Fibroblast of lung (primary cell): ENCODE measurements at regions not wholly inside any gene's neighbourhood (a gene's known extent, or its start where the extent isn't known, plus 50 kb on each side); places are given as distances from the start of the nearest gene placed in this dataset.

Source experiments
- CTCF ChIP-seq, 2 donors: IDR thresholded peaks in 1 of 2; conservative IDR thresholded peaks in 1 of 2; 1 replicate in 1 of 2; 2 replicates in 1 of 2; pipeline ENCODE4 v1.5.1; 2011 to 2012; ENCODE audit warnings: low read length in 2 of 2, control low read depth in 1 of 2, inconsistent platforms in 1 of 2, low read depth in 1 of 2, mild to moderate bottlenecking in 1 of 2
- EZH2 ChIP-seq: IDR thresholded peaks from 2 replicates; pipeline ENCODE4 v1.5.1; 2012; ENCODE audit warnings: low read length, control low read depth, mild to moderate bottlenecking; ENCODE audit errors: missing control alignments

- TF ChIP-seq CTCF (conservative IDR thresholded peaks at IDR 0.05 in 1 of 2, IDR thresholded peaks at IDR 0.05 in 1 of 2; ENCODE audit: low read depth in 1 of 2, low read length in 2 of 2) (no peak), EZH2 (no peak)
Measured at GRCh38 chr2:220476877-220477276, 849.4 kb downstream of the SLC4A3 start.
